ENCODE measurements at regions not wholly inside any gene's neighbourhood (a gene's known extent, or its start where the extent isn't known, plus 50 kb on each side); places are given as distances from the start of the nearest gene placed in this dataset.
"Not testable (repeated sequence)": the region's sequence is repeated elsewhere in the genome, so short reads cannot be mapped to it uniquely, and the experiment has no call there.

GRCh38 chr7:32223071-32223650 lies 153.0 kb upstream of the PDE1C start:
- no peak for DNase-seq (ENCODE audit: low read depth)

DNA sequence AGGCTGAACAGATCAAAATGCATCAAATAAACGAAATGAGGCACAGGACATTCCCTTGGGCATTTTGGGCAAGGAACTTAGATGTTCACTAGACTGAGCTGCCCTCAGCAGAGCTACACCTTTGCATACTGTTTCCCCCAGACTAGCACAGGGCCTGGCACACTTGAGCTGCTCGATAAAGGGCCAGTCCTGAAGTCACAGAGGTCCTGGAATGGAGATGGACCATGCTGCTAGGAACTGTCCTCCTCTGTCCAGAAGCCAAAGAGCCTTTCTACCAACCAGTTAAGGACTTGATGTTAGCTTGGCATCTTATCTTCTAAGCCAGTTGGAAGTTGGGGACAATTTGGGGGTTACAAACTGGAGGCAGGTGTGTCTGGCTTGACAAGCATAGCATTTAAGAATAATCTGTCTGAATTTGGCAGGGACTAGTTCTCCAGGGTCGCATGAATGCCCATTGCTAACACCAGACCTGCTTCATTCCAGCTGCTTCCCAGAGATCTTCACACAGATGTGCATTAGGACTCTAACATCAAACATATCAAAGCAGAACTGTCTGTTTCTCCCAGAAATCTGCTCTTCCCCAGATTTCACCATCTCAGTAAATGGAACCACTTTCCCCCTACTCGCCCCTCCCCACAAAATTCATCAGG lies 152.2 kb upstream of the PDE1C start:
- DNase-seq (ENCODE audit: low read depth): no peak

DNA sequence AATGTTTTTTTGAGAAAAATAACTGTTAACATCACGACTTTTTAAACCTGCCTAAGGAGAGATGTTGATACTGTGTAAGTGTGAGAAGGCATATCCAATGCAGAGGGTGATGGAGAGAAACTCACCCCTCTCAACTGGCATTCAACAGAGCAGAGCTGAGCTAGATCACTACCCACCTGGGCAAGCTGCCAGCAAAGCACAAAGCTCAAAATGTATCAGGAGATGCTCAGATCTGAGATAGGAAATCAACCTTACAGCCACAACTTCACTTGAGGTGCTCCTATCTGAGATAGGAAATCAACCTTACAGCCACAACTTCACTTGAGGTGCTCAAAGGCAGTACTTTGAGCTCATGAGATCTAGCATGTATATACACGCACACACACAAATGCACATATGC lies 151.5 kb upstream of the PDE1C start:
- no peak for DNase-seq (ENCODE audit: low read depth)

- DNase-seq (ENCODE audit: low read depth): no peak
These were observed 150.8 kb upstream of the PDE1C start for GRCh38 chr7:32221056-32221455.

DNA sequence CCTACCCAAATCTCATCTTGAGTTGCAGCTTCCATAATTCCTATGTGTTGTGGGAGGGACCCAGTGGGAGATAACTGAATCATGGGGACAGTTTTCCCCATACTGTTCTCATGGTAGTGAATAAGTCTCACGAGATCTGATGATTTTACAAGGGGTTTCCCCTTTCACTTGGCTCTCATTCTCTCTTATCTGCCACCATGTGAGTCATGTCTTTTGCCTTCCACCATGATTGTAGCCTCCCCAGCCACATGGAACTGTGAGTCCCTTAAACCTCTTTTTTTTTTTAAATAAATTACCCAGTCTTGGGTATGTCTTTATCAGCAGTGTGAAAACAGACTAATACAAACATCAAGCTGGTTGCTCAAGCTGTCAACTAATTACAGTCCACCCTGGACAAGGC lies 149.6 kb upstream of the PDE1C start:
- not testable (repeated sequence) for DNase-seq (ENCODE audit: low read depth)

GRCh38 chr7:32219416-32219815 lies 149.2 kb upstream of the PDE1C start:
- no peak for DNase-seq (ENCODE audit: low read depth)

- DNase-seq (ENCODE audit: low read depth): no peak
These were observed 148.6 kb upstream of the PDE1C start for GRCh38 chr7:32218741-32219288.

DNA sequence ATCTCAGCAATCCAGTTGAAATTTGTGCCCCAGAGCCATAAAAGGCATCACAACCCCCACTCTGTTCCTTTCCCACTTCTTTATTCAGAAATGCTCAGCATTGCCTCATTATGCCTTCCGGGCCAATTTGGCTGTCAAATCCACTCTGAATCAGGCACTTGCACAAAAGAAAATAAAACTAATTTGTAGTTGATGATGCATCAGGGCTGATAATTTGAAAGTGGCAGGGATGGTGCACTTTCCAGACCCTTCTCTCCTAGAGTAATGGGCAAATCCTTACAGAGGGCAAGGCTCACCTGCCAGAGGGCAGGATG lies 147.9 kb upstream of the PDE1C start:
- DNase-seq (ENCODE audit: low read depth): no peak

- no peak for DNase-seq (ENCODE audit: low read depth)
These were observed 147.3 kb upstream of the PDE1C start for GRCh38 chr7:32217341-32218153.

- no peak for DNase-seq (ENCODE audit: low read depth)
These were observed 146.6 kb upstream of the PDE1C start for GRCh38 chr7:32216759-32217158.

- no peak for DNase-seq (ENCODE audit: low read depth)
These were observed 145.5 kb upstream of the PDE1C start for GRCh38 chr7:32215697-32216096.

DNA sequence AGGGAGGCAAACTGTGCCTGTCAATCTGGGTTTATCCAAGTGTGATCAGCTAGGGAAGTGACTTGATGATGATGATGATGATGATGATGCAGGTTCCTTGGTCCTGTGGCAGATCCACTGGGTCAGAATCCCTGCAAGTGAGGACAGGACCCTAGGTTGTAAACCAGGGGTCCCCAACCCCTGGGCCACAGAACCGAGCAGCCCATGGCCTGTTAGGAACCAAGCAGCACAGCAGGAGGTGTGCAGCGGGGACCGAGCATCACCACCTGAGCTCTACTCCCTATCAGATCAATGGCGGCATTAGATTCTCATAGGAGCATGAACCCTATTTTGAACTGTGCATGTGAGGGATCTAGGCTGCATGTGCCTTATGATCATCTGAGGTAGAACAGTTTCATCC lies 144.7 kb upstream of the PDE1C start:
- DNase-seq (ENCODE audit: low read depth): no peak

DNA sequence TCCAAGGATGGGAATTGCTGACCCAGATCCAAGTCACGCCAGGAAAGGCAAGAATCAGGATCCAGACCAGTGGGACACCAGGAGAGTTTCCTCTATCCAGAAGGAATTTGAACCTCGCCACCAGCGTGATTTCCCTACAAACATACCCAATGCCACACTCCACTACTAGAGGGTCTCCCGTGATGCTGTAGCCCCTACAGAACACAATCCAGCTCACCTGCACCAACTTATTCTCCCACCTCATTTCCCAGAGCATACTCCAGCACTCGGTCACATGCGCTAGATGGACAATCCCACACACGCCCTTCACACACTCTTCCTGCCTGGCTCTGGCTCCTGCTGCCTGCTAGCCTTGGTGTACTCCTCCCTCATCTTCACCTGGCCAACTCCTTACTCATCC lies 142.1 kb upstream of the PDE1C start:
- DNase-seq (ENCODE audit: low read depth): no peak

DNA sequence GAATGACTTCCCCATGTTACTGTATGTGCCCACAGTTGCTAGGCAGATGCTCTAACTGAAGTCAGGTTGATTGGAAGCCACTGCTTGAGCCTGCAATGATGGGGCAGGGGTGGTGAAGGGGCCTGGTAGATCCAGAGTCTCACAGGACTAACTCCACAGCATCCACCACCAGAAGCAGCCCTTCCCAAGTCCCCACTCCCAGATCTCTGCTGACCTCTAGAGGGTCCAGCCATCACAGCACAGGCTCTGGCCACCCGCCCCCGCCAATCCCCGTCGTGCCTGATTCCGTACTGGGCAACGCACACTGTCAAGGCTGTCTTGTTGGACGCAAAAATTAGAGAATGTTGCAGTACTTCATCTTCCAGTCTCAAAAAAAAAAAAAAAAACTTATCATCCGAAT lies 136.8 kb upstream of the PDE1C start:
- DNase-seq (ENCODE audit: low read depth): no peak

DNA sequence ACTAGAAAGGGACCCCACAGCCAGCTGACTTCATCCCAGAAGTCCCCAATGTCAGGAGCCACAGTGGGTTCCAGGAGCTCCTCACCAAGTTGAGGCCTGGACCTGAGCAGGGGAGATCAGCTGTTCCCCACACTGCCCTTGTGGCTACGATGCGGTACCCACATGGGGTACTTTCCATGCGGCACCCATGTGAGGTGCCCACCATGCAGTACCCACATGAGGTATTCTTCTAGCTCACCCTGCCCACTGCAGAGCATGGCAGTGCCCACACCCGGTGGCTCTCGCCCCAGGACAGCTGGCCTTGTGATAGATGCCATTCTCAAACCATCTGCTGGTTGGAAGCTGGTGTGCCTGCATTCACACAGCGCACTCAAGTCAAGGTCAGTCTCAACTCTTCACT lies 136.3 kb upstream of the PDE1C start:
- no peak for DNase-seq (ENCODE audit: low read depth)

DNA sequence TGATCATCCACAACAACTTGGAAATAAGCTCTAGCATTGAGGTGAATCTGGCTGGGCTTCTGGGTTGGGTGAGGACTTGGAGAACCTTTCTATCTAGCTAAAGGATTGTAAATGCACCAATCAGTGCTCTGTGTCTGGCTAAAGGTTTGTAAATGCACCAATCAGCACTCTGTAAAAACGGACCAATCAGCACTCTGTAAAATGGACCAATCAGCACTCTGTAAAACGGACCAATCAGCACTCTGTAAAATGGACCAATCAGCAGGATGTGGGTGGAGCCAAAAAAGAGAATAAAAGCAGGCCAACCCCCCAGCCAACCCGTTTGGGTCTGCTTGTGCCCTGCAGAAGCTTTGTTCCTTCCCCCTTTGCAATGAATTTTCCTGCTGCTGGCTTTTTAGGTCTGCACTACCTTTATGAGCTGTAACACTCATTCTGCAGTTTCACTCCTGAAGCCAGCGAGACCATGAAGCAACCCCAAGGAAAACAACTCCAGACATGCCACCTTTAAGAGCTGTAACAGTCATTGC lies 135.2 kb upstream of the PDE1C start:
- not testable (repeated sequence) for DNase-seq (ENCODE audit: low read depth)

DNA sequence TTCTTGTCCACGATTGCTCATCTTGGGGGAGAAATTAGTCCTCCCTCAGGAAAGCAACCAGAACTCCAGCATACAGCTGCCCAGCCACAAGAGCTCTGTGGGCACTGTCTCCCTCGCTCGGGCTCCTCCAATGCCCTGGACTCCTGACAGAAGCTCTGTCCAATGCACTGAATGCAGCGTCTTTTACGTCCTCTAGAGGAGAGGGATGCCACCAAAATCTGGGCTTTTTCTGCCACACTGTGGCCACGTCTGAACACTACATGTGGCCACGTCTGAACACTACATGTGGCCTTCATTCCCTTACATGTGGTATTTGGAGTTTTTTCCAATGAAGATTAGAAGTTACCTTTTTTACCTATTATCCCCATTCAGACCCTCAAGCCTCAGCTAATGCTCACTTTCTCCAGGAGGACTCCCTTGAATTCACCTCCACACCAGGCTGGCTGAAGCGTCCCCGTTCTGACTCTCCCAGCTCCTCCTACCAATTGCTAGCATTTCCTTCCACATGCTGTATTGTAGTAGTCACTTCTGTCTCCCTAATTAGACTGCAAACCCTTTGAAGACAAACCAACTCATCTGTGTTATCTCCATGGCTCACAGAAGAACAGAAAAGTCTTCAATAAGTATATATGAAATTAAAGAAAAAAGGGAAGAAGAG lies 134.3 kb upstream of the PDE1C start:
- no peak for DNase-seq (ENCODE audit: low read depth)

- DNase-seq (ENCODE audit: low read depth): no peak
These were observed 130.4 kb upstream of the PDE1C start for GRCh38 chr7:32200646-32201045.

DNA sequence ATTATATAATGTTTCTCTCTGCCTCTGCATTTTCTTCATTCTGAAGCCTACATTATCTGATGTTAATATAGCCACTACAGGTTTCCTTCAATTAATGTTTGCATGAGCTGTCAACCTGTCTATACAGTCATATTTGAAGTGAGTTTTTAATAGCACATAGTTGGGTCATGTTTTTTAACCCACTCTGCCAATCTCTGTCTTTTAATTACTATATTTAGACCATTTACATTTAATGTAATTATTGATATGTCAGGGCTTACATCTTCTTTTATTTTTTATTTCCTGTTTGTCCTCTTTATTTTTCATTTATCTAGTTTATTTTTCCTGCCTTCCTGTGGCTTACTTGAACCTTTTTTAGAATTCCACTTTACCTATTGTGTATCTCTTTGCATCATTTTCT lies 124.3 kb upstream of the PDE1C start:
- no peak for DNase-seq (ENCODE audit: low read depth)

DNA sequence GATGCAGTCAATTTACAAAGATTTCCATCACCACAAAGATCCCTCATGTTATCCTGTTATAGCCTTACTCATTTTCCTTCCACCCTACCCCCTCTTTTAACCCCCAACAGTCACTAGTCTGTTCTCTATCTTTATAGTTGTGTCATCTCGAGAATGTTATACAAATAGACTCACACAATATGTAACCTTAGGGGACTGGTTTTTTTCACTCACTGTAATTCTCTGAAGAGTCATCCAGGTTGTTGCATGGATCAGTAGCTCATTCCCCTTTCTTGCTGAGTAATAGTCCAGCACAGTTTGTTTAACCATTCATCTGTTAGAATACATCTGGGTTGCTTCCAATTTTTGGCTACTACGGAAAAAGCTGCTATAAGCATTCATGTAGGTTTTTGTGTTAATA lies 121.1 kb upstream of the PDE1C start:
- no peak for DNase-seq (ENCODE audit: low read depth)

DNA sequence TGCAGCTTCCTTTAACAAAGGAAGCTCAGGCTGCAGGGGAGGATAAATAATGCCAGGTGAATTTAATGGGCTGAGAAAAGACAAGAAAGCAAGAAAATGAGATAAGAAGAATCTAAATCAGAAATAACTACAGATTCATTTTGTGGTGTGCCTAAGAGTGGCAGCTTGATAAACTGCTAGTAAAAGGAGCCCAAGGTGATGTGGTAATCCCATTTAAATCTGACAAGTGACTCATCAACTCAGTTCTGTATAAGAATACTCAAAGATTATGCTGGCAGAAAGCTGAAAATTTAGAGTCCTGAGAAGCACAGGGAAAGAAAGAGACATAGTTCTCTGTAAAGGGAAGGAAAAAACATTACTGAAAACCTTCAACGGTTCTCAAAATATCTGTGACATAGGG lies 109.4 kb upstream of the PDE1C start:
- DNase-seq (ENCODE audit: low read depth): no peak

DNA sequence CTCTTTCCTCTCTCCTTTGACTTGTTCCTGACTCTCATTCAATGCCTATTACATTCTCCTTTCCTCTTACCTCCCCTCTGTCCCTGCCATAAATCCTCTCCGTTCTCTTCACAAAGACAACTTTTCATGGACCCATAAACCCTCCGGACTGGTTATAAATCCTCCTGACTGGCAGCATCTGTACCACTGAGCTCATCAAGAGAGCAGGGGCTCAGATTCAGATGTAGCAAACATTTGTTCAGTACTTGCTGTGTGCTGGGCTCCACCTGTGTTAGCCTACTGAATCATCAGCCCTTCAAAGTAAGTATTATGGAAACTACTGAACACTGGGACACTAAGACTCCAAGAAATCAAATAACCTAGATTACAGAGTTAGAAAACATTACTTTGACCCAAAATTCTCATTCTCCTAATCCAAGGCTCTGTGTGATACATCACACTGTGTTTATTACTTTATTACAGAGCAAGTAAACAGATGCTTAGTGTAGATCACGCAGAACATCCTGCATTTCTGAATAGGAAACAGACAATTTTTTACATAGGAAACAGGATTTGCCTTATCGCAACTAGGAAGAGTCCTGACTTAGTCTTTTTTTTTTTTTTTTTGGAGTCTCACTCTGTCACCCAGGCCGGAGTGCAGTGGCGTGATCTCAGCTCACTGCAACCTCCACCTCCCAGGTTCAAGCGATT lies 108.6 kb upstream of the PDE1C start:
- no peak for DNase-seq (ENCODE audit: low read depth)

Data from T follicular helper cell (primary cell).